SIG-M5 (cell line): ENCODE measurements at regions not wholly inside any gene's neighbourhood (a gene's known extent, or its start where the extent isn't known, plus 50 kb on each side); places are given as distances from the start of the nearest gene placed in this dataset.
"Not testable (repeated sequence)": the region's sequence is repeated elsewhere in the genome, so short reads cannot be mapped to it uniquely, and the experiment has no call there.

ENCODE experiments used
- DNase-seq: peaks from one replicate; lab custom pipeline; 2025; lab: John Stamatoyannopoulos, UW

DNA sequence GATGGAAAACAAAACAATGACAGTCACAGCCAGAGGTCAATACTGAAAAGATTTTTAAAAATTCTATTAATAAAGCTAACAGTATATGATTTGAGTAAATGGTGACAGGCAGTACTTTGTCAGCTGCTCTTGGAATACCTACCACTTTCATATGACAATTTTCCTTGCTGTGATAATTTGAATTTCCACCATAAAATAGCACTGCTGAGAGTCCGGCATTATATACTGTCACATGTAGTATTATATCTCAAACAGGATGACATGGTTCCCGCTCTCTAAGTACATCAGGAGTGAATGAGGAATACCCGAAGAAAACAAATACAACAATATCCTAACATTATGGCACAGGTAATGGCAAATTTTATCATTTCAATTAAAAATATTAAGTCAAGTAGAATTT is 146.8 kb upstream of the TMPRSS15 start:
- no peak for DNase-seq

DNA sequence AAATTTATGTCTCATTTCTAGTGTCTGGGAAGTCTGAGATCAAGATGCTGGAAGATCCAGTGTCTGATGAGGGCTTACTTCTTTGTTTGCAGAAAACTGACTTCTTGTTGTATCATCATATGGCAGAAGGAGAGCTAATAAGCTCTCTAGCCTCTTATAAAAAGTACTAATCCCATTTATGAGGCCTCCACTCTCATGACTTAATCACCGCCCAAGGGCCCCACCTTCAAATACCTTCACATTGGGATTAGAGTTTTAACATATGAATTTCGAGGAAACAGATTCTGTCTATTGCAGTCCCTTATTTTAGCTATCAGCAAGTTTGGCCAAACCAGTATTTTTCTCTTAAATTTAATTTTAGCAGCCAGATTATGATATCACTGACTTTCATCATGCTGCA is 150.2 kb upstream of the TMPRSS15 start:
- no peak for DNase-seq

DNA sequence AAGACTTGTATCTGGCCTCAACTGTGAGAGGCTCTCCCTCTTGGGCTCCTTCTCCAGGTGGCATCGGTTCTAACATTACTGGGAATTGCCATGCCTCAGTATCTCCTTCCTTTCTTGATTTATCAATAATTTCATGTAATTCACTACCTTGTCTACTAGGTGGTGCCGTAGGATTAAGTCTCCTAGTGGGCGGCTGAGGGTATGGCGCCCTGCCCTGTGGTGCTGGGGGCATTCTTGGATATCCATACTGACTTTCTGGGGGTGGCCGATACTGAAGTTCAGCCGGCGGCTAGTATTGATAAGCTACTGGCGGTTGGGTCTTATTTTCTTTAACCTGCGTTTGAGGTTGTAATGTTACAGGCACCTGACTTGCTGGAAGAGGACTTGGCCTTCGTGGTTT is 164.2 kb upstream of the TMPRSS15 start:
- DNase-seq = not testable (repeated sequence)

DNA sequence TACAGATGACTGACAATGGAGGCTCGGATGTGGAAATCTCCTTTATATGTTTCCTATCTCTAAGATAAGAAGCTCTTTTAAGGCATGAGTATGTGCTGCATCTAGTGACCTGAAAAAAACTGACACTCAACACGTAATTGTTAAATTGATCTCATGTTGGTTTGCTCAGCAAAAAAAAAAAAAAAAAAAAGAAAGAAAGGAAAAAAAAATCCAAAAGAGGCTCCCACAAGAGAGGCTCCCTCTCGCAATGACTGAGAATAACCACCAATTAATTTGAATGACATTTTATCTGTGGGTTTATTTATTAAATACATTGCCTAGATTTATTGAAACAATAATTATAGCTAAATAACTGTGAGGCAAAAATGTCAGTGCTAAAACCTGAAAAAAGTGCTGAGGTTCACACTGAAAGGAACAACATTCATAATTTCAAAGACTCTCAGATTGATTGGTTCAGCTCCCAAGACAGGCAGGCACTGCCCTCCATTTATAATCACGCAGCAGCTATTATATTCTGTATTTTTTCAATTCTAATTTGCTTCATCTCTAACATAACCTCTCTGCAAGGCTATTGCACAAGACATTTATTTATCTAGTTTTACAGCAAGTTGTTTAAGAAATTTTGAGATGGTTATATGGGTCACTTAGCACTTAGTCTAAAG is 184.5 kb upstream of the TMPRSS15 start:
- DNase-seq = no peak

DNA sequence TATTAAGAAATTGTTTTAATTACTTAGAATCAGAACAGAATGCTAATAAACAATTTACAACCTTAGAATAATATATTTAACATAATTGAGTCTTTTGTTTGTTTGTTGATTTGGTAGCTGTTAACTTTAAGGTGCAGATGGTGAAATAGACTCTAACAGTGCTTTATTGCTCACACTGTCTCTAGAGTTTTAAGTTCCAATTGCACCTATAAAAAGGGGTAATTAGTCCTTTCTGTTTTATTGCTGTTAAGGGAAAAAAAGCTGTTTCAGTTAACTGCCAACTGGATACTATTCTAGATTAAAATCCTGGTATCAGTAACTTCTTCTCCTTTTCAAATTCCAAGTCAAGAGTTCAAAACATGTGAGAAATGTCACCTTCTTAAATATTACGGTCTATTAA is 197.6 kb upstream of the TMPRSS15 start:
- DNase-seq = no peak

DNA sequence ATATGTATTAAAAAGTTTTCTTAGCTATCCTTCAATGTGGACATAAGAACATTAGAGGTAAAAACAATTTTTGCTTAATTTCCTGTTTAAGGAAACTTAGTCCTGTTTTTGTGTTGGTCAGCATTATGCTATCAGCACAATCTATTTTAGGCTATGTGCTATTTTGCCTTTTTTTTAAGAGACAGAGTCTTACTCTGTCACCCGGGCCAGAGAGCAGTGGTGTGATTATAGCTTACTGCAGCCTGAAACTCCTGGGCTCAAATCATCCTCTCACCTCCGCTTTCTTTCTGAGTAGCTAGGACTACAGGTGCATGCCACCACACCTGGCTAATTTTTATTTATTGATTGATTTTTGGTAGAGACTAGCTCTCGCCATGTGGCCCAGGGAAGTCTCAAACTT is 199.1 kb upstream of the TMPRSS15 start:
- DNase-seq = no peak

DNA sequence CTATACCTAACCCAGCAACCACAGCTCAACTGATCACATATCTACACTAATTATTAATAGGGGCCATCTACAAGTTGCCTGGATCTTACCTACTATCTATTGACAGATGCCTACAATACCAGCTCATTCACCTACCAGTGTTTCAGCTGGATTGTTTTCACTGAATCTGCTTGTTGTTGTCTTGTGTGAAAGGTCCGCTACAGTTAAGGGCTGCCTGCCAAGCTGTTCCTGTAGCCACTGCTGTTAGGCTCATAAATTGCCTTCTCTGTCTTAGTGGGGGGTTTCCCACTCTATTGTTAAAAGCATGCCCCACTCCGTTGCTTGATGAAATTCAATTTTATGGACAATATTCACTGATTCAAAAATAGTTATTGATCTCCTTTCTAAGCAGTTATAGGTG is 199.7 kb upstream of the TMPRSS15 start:
- DNase-seq = no peak

DNA sequence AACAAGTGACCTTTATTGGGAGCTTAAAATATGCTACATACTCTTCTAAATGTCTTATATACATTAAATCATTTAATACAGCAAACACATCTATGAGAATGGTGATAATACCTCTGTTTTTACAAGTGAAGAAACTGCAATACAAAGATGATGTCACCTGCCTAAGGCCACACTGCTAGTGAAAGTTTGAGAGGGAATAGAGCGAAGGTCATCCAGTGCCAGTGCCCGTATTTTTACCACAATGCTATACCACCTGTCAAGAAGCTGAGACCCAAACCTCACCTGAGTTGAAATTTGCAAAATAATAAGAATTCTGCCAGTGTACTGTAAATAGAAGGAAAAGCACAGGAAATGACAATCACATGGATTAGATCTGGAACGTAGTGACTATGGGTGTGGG is 200.4 kb upstream of the TMPRSS15 start:
- no peak for DNase-seq

DNA sequence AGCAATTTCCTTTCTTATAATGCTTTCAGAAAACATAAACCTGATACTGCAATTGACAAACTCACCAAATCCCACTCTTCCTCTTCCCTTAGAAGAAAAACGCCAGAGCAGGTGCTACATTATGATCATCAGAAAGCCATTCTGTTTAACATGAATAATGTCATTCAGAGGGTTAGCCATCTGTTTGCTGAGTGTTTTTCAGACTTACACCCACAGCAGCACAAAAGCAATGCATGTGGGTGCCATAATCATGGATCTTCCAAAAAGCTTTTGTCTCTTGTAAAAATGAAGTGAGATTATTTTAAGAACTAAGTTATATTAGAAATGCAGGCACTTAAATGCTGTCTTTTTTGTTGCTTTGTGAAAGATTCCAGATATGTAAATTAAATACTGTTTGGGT is 204.6 kb upstream of the TMPRSS15 start:
- no peak for DNase-seq

DNA sequence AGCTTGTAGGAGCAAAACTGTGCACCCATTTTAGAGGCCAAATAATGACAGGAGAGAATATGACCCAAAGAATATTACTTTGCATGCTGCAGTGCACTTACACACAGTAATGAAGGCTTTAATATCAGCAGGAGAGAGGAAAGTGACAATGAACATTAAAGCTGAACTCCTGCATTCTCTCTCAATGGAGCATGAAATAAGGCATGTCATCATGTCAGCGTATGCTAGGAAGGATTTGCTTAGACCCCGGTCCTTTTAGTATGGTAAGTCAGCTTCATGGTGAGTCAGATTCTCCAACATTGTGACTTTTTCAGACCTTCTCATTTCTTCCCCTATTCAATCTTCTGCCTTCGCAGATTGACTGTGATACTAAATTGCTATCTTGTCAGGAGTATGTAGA is 210.7 kb upstream of the TMPRSS15 start:
- DNase-seq = no peak

DNA sequence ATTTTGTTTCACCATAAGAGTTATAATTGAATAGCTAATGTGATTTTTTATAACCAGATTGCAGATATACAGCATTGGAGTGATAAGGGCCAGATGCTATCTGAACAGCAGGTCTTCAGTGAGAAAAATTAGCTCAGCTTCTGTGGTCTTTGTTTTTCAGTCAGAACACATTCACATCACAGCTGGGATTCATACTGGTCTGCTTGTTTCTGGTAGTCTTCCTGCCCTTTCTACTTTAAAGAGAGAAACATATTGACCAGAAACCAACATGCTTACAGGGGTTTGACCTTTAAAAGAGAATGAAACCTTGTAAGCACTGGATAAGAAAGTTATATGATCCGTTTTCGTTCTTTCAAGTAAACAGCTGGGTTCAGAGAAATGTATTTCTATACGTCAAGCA is 213.7 kb upstream of the TMPRSS15 start:
- DNase-seq = no peak

DNA sequence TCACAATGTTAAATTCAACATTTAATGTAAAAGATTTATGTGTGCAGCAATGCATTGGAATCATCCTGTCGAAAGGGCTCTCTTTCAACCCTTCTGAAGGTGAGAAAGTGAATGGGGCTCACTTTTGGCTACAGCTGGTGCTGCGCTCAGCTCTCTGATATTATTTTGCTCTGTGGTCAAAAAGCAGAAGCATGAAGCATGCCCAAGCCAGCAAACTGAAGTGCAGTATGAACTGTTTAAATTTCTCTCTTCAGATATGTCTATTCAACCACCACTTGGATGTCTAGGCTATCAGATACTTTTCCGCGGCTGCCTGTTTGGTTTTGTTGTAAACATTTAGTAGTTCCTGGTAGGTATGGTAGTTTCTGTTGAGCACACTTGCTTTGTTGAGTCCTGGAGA is 216.9 kb upstream of the TMPRSS15 start:
- DNase-seq = no peak

DNA sequence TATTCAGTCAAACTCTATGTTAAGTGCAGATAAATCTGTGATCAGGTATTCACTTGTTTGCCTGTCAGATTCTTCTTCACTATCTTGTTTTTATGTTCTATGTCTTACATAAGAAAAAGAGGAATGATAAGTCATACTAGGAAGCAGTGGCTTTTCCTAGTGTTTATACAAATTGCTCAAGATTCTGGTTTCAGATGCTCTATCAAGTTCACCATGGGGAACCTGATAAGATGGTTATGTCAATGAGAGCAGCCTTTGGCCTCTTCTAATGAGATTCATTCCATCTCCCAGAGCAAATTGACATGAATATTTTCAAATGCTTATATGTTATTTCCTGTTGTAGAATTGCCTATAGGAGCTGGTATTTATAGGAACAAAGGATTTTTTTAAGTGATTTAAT is 218.8 kb upstream of the TMPRSS15 start:
- no peak for DNase-seq

DNA sequence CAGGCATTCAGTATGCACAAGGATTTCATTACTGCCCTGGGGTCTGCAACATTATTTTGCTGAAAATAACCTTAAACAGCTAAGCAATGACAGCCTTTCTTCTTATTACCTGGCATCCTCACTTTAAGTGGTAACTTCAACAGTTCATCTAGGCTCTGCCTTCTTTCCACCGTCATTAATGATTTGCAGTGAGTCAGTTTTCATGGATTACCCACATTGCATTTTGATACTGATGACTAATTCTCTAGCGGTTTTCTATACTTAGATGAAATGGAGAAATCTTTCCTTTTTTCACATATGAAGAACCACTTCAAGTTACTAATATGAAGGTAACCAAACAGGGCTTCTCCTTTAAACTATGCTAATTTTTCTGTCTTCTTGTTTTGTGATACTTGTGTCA is 226.9 kb upstream of the TMPRSS15 start:
- no peak for DNase-seq

DNA sequence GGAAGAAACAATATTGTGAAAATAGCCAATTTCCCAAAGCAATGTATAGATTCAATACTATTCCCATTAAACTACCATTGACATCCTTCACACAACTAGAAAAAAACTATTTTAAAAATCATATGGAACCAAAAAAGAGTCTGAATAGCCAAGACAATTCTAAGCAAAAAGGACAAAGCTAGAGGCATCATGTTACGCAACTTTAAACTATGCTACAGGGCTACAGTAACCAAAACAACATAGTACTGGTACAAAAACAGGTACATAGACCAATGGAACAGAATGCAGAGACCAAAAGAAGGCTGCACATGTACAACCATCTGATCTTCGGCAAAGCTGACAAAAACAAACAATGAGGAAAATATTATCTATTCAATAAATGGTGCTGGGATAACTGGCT is 233.3 kb upstream of the TMPRSS15 start:
- no peak for DNase-seq

DNA sequence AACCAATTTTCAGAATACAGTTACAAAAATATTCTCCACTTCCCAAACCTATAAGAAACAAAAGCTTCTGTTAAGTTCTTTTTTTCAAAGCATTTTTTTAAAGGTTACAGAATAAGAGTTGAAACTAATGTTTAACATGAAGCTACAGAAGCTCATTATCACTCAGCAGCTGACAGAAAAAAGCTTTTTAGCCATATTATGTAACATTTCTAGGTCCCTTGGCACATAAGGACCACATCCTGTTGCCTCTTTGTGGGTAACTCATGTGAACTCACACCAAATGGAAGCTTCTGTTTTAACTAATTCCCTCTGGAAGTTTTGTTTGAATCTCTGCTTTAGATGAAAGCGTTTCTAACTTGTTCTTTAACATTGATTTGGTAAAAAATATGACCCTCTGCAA is 242.5 kb upstream of the TMPRSS15 start:
- DNase-seq = no peak

DNA sequence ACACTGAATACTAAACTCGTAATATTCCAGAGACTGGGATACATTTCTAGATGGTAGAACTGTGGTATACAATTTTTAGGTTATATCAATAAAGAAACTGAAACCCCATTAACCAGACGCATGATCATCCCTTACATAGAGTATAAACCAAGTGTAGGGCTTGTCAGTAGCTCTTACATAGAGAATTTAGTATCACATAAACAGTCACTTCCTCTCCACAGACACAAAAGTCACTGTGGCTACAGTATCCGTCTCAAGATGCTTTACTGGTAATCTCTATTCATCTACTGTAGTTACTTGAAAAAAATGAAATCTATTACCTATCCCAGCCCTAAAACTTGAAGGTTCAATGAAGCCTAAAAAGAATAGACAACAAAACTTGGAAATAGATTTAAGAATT is 252.3 kb upstream of the TMPRSS15 start:
- no peak for DNase-seq

DNA sequence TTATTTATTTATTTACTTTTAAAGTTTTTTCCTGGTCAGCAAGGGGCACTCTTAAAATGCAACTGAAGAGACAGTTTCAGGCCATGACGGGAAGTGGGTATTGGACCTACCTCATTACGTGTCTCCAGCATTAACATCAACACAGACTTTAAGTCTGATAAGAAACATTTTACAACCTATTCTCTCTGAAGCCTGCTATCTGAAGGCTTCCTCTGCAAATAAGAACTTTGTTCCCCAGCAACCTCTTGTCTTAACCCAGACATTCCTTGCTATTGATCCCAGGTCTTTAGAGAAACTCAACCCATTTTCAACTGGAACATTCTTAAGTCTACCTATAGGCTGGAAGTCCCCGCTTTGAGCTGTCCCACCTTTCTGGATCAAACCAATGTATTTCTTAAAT is 258.3 kb upstream of the TMPRSS15 start:
- no peak for DNase-seq

DNA sequence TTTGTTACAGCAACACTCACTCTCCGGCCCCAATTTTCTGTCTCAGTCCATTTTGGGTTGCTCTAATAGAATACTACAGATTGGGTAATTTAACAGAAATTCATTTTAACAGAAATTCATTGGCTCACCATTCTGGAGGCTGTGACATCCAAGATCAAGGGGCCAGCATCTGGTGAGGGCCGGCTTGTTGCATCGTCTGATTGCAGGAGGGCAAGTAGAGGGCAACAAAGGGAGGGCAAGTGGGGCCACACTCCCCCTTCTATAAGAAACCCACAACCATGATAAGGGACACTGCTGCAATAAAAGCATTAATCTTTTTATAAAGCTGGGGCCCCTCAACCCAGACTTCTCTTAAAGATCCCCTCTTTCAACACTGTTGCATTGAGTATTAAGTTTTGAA is 260.1 kb upstream of the TMPRSS15 start:
- no peak for DNase-seq

DNA sequence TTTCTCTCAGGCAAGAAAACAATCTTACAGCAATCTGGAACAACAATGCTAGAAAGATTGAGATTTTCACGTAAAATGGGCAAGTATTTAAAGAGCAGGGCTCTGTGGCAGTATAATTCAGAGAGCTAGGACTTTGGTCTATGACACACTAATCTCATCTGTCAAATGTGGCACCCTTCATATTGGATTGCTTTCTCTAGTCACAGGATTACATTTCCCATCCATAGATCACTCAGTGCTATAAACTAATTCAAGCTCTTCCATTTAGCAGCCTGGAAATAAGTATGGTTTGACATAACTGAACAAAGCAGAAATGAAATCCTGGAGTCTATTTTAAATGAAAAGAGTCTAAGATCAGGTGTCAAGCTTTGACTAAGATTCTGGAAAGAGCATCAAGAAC is 263.1 kb upstream of the TMPRSS15 start:
- DNase-seq = no peak

DNA sequence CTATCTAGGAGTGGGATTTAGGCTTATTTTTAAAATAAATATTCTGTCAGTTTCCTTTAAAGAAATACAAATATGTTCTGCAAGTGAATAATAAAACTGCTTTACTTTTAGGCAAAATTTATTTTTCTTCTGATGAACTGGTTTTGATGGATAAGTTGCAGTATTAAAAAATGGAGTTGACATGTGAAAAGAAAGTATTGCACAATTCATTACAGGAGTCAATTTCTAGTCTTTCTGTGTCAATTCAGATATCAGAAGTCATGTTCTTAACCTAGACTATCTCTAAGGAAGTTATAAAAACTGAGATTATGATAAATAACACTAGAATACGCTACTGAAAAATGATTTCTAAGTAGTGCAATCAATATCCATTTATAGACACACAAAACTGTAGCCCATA is 270.2 kb upstream of the TMPRSS15 start:
- no peak for DNase-seq

DNA sequence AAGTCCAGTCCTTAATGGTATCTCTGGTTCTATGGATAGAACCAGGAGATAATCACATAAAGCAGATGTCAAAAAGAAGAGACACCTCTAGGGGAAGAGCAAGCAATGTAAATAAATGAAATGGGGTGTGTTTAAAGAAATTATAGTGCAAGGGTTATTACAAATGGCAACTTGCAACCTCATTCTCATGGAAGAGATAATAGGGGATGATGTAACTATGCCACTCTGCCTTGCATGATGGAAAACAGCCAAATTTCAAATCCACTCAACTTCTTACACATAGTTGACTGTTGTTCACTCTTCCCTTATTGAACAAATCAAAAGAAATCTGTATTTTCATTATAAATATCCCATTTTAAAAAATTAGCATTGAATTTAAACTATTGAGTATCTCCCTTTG is 274.0 kb upstream of the TMPRSS15 start:
- no peak for DNase-seq

DNA sequence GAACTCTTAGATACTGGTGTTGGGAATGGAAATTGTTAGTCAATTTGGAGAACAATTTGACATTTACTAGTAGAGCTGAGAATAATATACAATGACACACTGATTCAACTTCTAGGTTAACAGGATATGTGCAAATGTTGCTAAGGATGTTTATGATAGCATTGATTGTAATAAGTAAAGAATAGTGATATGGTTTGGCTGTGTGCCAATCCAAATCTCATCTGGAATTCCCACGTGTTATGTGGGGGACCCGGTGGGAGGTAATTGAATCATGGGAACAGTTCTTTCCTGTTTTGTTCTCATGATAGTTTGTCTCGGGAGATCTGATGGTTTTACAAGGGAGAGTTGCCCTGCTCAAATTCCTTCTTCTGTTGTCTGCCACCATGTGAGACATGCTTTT is 302.4 kb upstream of the TMPRSS15 start:
- no peak for DNase-seq

DNA sequence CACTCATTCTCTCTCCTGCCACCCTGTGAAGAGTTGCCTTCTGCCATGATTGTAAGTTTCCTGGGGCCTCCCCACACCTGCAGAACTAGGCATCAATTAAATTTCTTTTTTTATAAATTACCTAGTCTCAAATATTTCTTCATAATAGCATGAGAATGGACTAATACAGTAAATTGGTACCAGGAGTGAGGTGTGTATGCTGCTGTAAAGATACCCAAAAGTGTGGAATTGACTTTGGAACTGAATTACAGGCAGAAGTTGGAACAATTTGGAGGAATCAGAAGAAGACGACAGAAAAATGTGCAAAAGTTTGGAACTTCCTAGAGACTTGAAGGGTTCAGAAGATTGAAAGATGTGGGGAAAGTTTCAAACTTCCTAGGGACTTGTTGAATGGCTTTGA is 308.1 kb upstream of the TMPRSS15 start:
- no peak for DNase-seq

DNA sequence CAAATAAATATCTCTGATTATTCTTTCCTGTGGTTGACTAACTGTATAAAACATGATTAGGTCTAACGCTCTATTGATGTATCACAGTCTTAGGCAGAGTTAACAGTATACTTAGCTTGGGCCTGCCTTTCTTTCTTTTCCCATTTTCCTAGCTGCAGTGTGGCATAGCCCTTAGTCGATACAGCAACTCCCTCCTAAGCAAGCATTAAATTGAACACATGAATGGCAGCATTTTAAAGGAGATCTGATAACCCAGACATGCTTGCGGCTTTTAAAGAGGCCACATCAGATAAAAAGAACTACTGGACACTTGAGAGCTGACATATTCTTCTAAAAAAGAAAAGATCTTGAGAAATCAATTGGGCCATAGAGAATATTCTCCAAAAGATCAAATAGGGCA is 312.0 kb upstream of the TMPRSS15 start:
- DNase-seq = no peak
